ENCODE measurements at regions not wholly inside any gene's neighbourhood (a gene's known extent, or its start where the extent isn't known, plus 50 kb on each side); places are given as distances from the start of the nearest gene placed in this dataset.

- TF ChIP-seq CTCF (conservative IDR thresholded peaks at IDR 0.05) (no peak), ZFX (IDR thresholded peaks at IDR 0.05) (no peak)
Measured at GRCh38 chr16:59397638-59398037, 663.5 kb upstream of the GOT2 start.
